ENCODE measurements at regions not wholly inside any gene's neighbourhood (a gene's known extent, or its start where the extent isn't known, plus 50 kb on each side); places are given as distances from the start of the nearest gene placed in this dataset.

GRCh38 chr4:18314731-18315130 is 293.2 kb upstream of the LCORL start:
- POLR2A ChIA-PET, result no interaction called here
- H3K27me3 ChIP-seq (ENCODE audit: control insufficient read depth, insufficient read depth, low read length), result no peaks in the 10 kb centered on the region
- no peak for DNase-seq (ENCODE audit: low read depth, low spot score)
- no peak overlapping the region for H3K4me3 ChIP-seq (ENCODE audit: low read depth, low read length)
- H3K9me3 ChIP-seq (ENCODE audit: control insufficient read depth, insufficient read depth, low read length), result peaks cover 10% of the 10 kb centered on the region
- no peak overlapping the region for H3K27ac ChIP-seq (ENCODE audit: low read depth, low read length)
- CTCF ChIA-PET, result no interaction called here
- no peak for TF ChIP-seq CTCF (IDR thresholded peaks at IDR 0.05; ENCODE audit: low read depth, low read length)

GRCh38 chr4:18297684-18298083 is 276.1 kb upstream of the LCORL start:
- ChIA-PET CTCF (no interaction called here), POLR2A (no interaction called here)
- TF ChIP-seq CTCF (IDR thresholded peaks at IDR 0.05; ENCODE audit: low read depth, low read length), result no peak
- no peak for DNase-seq (ENCODE audit: low read depth, low spot score)
- Histone ChIP-seq H3K27me3 (ENCODE audit: control insufficient read depth, insufficient read depth, low read length) (no peaks in the 10 kb centered on the region), H3K27ac (ENCODE audit: low read depth, low read length) (no peak overlapping the region), H3K9me3 (ENCODE audit: control insufficient read depth, insufficient read depth, low read length) (no peaks in the 10 kb centered on the region), H3K4me3 (ENCODE audit: low read depth, low read length) (no peak overlapping the region)

- Histone ChIP-seq H3K4me3 (ENCODE audit: low read depth, low read length) (no peak overlapping the region), H3K27me3 (ENCODE audit: control insufficient read depth, insufficient read depth, low read length) (no peaks in the 10 kb centered on the region), H3K27ac (ENCODE audit: low read depth, low read length) (no peak overlapping the region), H3K9me3 (ENCODE audit: control insufficient read depth, insufficient read depth, low read length) (no peaks in the 10 kb centered on the region)
- TF ChIP-seq CTCF (IDR thresholded peaks at IDR 0.05; ENCODE audit: low read depth, low read length), result no peak
- DNase-seq (ENCODE audit: low read depth, low spot score), result no peak
- CTCF ChIA-PET, result no interaction called here
- POLR2A ChIA-PET, result no interaction called here
Measured at GRCh38 chr4:18296411-18296810, 274.9 kb upstream of the LCORL start.

- Histone ChIP-seq H3K27ac (ENCODE audit: low read depth, low read length) (no peak overlapping the region), H3K4me3 (ENCODE audit: low read depth, low read length) (no peak overlapping the region), H3K9me3 (ENCODE audit: control insufficient read depth, insufficient read depth, low read length) (no peaks in the 10 kb centered on the region), H3K27me3 (ENCODE audit: control insufficient read depth, insufficient read depth, low read length) (no peaks in the 10 kb centered on the region)
- POLR2A ChIA-PET, result no interaction called here
- TF ChIP-seq CTCF (IDR thresholded peaks at IDR 0.05; ENCODE audit: low read depth, low read length), result no peak
- CTCF ChIA-PET, result no interaction called here
- DNase-seq (ENCODE audit: low read depth, low spot score), result no peak
Measured at GRCh38 chr4:18294846-18295245, 273.3 kb upstream of the LCORL start.

- ChIA-PET POLR2A (no interaction called here), CTCF (interaction anchor here (0.6 kb wide), 1 partner anchor 54 kb away, joined by 3 read pairs; no protein-coding TSS in a partner anchor)
- Histone ChIP-seq H3K27ac (ENCODE audit: low read depth, low read length) (no peak overlapping the region), H3K27me3 (ENCODE audit: control insufficient read depth, insufficient read depth, low read length) (no peaks in the 10 kb centered on the region), H3K4me3 (ENCODE audit: low read depth, low read length) (no peak overlapping the region), H3K9me3 (ENCODE audit: control insufficient read depth, insufficient read depth, low read length) (no peaks in the 10 kb centered on the region)
- TF ChIP-seq CTCF (IDR thresholded peaks at IDR 0.05; ENCODE audit: low read depth, low read length), result no peak
- no peak for DNase-seq (ENCODE audit: low read depth, low spot score)
Measured at GRCh38 chr4:18294021-18294420, 272.5 kb upstream of the LCORL start.
